ENCODE measurements at regions not wholly inside any gene's neighbourhood (a gene's known extent, or its start where the extent isn't known, plus 50 kb on each side); places are given as distances from the start of the nearest gene placed in this dataset.

- TF ChIP-seq ZNF263 (CRISPR knock-in tag; IDR thresholded peaks at IDR 0.05; ENCODE audit: low read depth) = no peak
Measured at GRCh38 chr10:107647462-107647861, 483.0 kb upstream of the SORCS1 start (continued).

GRCh38 chr10:107631876-107632275 lies 467.4 kb upstream of the SORCS1 start:
- no peaks in the 10 kb centered on the region for H3K27me3 Mint-ChIP-seq (ENCODE audit: low read depth)
- ATAC-seq (no peak), DNase-seq (ENCODE audit: low spot score) (no peak)
- no peaks in the 10 kb centered on the region for H3K4me1 Mint-ChIP-seq
- CTCF ChIA-PET = no interaction called here
- no peak for TF ChIP-seq ZBTB21 (CRISPR knock-in tag; IDR thresholded peaks at IDR 0.05; ENCODE audit: borderline replicate concordance)
- no peak for TF ChIP-seq CBFB (CRISPR knock-in tag; IDR thresholded peaks at IDR 0.05; ENCODE audit: low read depth)
- no peak for TF ChIP-seq AR (CRISPR knock-in tag; IDR thresholded peaks at IDR 0.05)
- no peak for TF ChIP-seq ZNF121 (CRISPR knock-in tag; IDR thresholded peaks at IDR 0.05)
- H3K9me3 Mint-ChIP-seq = no peaks in the 10 kb centered on the region
- H3K27ac Mint-ChIP-seq = no peak overlapping the region; the same call in 1 of the 2 replicates
- no peaks in the 10 kb centered on the region for H3K36me3 Mint-ChIP-seq
- H3K4me3 Mint-ChIP-seq = no peak overlapping the region
- POLR2A ChIA-PET = no interaction called here

GRCh38 chr10:107626862-107627261 lies 462.4 kb upstream of the SORCS1 start:
- no peaks in the 10 kb centered on the region for H3K27me3 Mint-ChIP-seq (ENCODE audit: low read depth)
- no peak for ATAC-seq
- no peak for DNase-seq (ENCODE audit: low spot score)
- CTCF ChIA-PET = no interaction called here
- POLR2A ChIA-PET = no interaction called here
- no peaks in the 10 kb centered on the region for H3K36me3 Mint-ChIP-seq
- no peak overlapping the region for H3K4me3 Mint-ChIP-seq
- no peaks in the 10 kb centered on the region for H3K4me1 Mint-ChIP-seq
- TF ChIP-seq ZNF263 (CRISPR knock-in tag; IDR thresholded peaks at IDR 0.05; ENCODE audit: low read depth) (no peak), TEAD1 (CRISPR knock-in tag; IDR thresholded peaks at IDR 0.05) (no peak), HMGXB4 (CRISPR knock-in tag; IDR thresholded peaks at IDR 0.05) (no peak), ESRRA (CRISPR knock-in tag; IDR thresholded peaks at IDR 0.05; ENCODE audit: borderline replicate concordance) (no peak)
- H3K9me3 Mint-ChIP-seq = no peaks in the 10 kb centered on the region
- no peak overlapping the region for H3K27ac Mint-ChIP-seq

- Mint-ChIP-seq H3K4me1 (peaks cover 12% of the 10 kb centered on the region), H3K4me3 (no peak overlapping the region), H3K9me3 (no peaks in the 10 kb centered on the region), H3K36me3 (no peaks in the 10 kb centered on the region), H3K27ac (no peak overlapping the region), H3K27me3 (ENCODE audit: low read depth) (no peaks in the 10 kb centered on the region)
- POLR2A ChIA-PET = no interaction called here
- ATAC-seq = no peak
- CTCF ChIA-PET = no interaction called here
- no peak for DNase-seq (ENCODE audit: low spot score)
- no peak for TF ChIP-seq IRF2 (CRISPR knock-in tag; IDR thresholded peaks at IDR 0.05; ENCODE audit: borderline replicate concordance, low read depth)
- no peak for TF ChIP-seq ZNF121 (CRISPR knock-in tag; IDR thresholded peaks at IDR 0.05)
- no peak for TF ChIP-seq RORB (CRISPR knock-in tag; IDR thresholded peaks at IDR 0.05)
- no peak for TF ChIP-seq ATF6 (CRISPR knock-in tag; IDR thresholded peaks at IDR 0.05)
- no peak for TF ChIP-seq ZMAT4 (CRISPR knock-in tag; IDR thresholded peaks at IDR 0.05)
- TF ChIP-seq EMX1 (CRISPR knock-in tag; IDR thresholded peaks at IDR 0.05) = no peak
- no peak for TF ChIP-seq PRDM15 (CRISPR knock-in tag; IDR thresholded peaks at IDR 0.05)
Measured at GRCh38 chr10:107623292-107623691, 458.8 kb upstream of the SORCS1 start.

Data from WTC11 (cell line).